AG04450 (cell line): ENCODE measurements at regions not wholly inside any gene's neighbourhood (a gene's known extent, or its start where the extent isn't known, plus 50 kb on each side); places are given as distances from the start of the nearest gene placed in this dataset.

Source experiments
- CTCF ChIA-PET: fragments of 300-600, 350-600 bp; formaldehyde crosslinking; extraction: SDS; loops from one replicate; lab custom pipeline; 2022; ENCODE audit warnings: antibody characterized with exemption, inconsistent platforms; lab: Charles Lee
- POLR2A ChIA-PET: fragments of 350-600 bp; formaldehyde crosslinking; extraction: SDS; loops from one replicate; lab custom pipeline; 2021; ENCODE audit warnings: antibody characterized with exemption, inconsistent platforms; lab: Yijun Ruan, JAX
- DNase-seq: peaks from one replicate; pipeline ENCODE4 v3.0.0-alpha.2; 2011; ENCODE audit warnings: low read depth, low spot score
- H3K27ac ChIP-seq: one replicate; pipeline ENCODE4 v1.5.1; 2012; ENCODE audit warnings: low read depth, low read length, control low read depth
- H3K27me3 ChIP-seq: one replicate; pipeline ENCODE4 v1.6.0; 2012; ENCODE audit warnings: low read length; ENCODE audit not compliant: control insufficient read depth, insufficient read depth
- H3K4me3 ChIP-seq: 2 replicates; pipeline ENCODE4 v1.5.1; 2011; ENCODE audit warnings: mild to moderate bottlenecking, low read depth, low read length, control low read depth
- H3K9me3 ChIP-seq: 2 replicates; pipeline ENCODE4 v1.5.1; 2012; ENCODE audit warnings: low read length; ENCODE audit not compliant: control insufficient read depth, insufficient read depth
- CTCF ChIP-seq: IDR thresholded peaks from 2 replicates; pipeline ENCODE4 v1.5.1; 2011; ENCODE audit warnings: low read depth, low read length, control low read depth, inconsistent platforms

- H3K27ac ChIP-seq: no peak overlapping the region
- no peaks in the 10 kb centered on the region for H3K9me3 ChIP-seq
- no peak overlapping the region for H3K4me3 ChIP-seq
- ChIA-PET CTCF (no interaction called here), POLR2A (no interaction called here)
- H3K27me3 ChIP-seq: no peaks in the 10 kb centered on the region
- no peak for TF ChIP-seq CTCF
- DNase-seq: no peak
Measured at GRCh38 chr10:20622531-20623211, 274.4 kb downstream of the NEBL start.

- Histone ChIP-seq H3K27ac (no peak overlapping the region), H3K27me3 (no peaks in the 10 kb centered on the region), H3K4me3 (no peak overlapping the region), H3K9me3 (no peaks in the 10 kb centered on the region)
- CTCF ChIA-PET: no interaction called here
- POLR2A ChIA-PET: no interaction called here
- no peak for DNase-seq
- TF ChIP-seq CTCF: no peak
Measured at GRCh38 chr10:20620981-20621380, 276.1 kb downstream of the NEBL start.

- DNase-seq: no peak
- H3K9me3 ChIP-seq: no peaks in the 10 kb centered on the region
- no peak for TF ChIP-seq CTCF
- no peak overlapping the region for H3K27ac ChIP-seq
- CTCF ChIA-PET: no interaction called here
- no peaks in the 10 kb centered on the region for H3K27me3 ChIP-seq
- POLR2A ChIA-PET: no interaction called here
- H3K4me3 ChIP-seq: no peak overlapping the region
Measured at GRCh38 chr10:20618011-20618547, 279.0 kb downstream of the NEBL start.

GRCh38 chr10:20616918-20617810 is 279.9 kb downstream of the NEBL start:
- no peaks in the 10 kb centered on the region for H3K9me3 ChIP-seq
- H3K27me3 ChIP-seq: no peaks in the 10 kb centered on the region
- no peak overlapping the region for H3K4me3 ChIP-seq
- no peak overlapping the region for H3K27ac ChIP-seq
- CTCF ChIA-PET: no interaction called here
- TF ChIP-seq CTCF: no peak
- DNase-seq: no peak
- POLR2A ChIA-PET: no interaction called here
